GM23338 (cell line): ENCODE measurements at regions not wholly inside any gene's neighbourhood (a gene's known extent, or its start where the extent isn't known, plus 50 kb on each side); places are given as distances from the start of the nearest gene placed in this dataset.

Experiments
- ATAC-seq: fragments of 200-7000 bp; cut with Tn5 transposase; 3 replicates; pipeline ENCODE4 v1.9.1; 2020
- DNase-seq: peaks from one replicate; pipeline ENCODE4 v3.0.0-alpha.2; 2015; ENCODE audit warnings: low spot score
- H2AFZ ChIP-seq: fragments of 200-600 bp; sonication (generic); 2 replicates; pipeline ENCODE4 v1.8.0; 2016; ENCODE audit warnings: antibody characterized with exemption, mild to moderate bottlenecking, moderate library complexity
- H3F3A ChIP-seq: fragments of 200-600 bp; sonication (generic); replicated peaks from 2 replicates; pipeline ENCODE4 v1.8.0; 2017; ENCODE audit warnings: antibody characterized with exemption, mixed run types, low read depth
- H3K27ac ChIP-seq: fragments of 200-600 bp; sonication (generic); 2 replicates; pipeline ENCODE4 v1.6.1; 2016; ENCODE audit warnings: low read depth
- H3K27me3 ChIP-seq: fragments of 200-600 bp; sonication (generic); 2 replicates; pipeline ENCODE4 v1.8.0; 2016; ENCODE audit warnings: mild to moderate bottlenecking, mixed run types, moderate library complexity; ENCODE audit not compliant: insufficient read depth
- H3K36me3 ChIP-seq: fragments of 200-600 bp; sonication (generic); 2 replicates; pipeline ENCODE4 v1.8.0; 2016; ENCODE audit warnings: mild to moderate bottlenecking; ENCODE audit not compliant: insufficient read depth
- H3K4me1 ChIP-seq: fragments of 200-600 bp; sonication (generic); 2 replicates; pipeline ENCODE4 v1.8.0; 2016; ENCODE audit warnings: mild to moderate bottlenecking, moderate library complexity; ENCODE audit not compliant: insufficient read depth
- H3K4me2 ChIP-seq: fragments of 200-600 bp; sonication (generic); 2 replicates; pipeline ENCODE4 v1.7.1; 2017; ENCODE audit warnings: mixed run types
- H3K4me3 ChIP-seq: fragments of 200-600 bp; sonication (generic); 2 replicates; pipeline ENCODE4 v1.6.1; 2016; ENCODE audit warnings: mixed run types
- H3K79me2 ChIP-seq: fragments of 200-600 bp; sonication (generic); replicated peaks from 2 replicates; pipeline ENCODE4 v1.8.0; 2017; ENCODE audit warnings: mild to moderate bottlenecking; ENCODE audit not compliant: insufficient read depth
- H3K9me2 ChIP-seq: fragments of 200-600 bp; sonication (generic); 2 replicates; pipeline ENCODE4 v1.8.0; 2017; ENCODE audit not compliant: insufficient read depth
- H4K20me1 ChIP-seq: fragments of 200-600 bp; sonication (generic); replicated peaks from 2 replicates; pipeline ENCODE4 v1.8.0; 2017; ENCODE audit warnings: mild to moderate bottlenecking; ENCODE audit not compliant: insufficient read depth
- H3K27ac Mint-ChIP-seq: 2 replicates; pipeline ENCODE4 v1.8.0; 2020; ENCODE audit warnings: inconsistent platforms, mild to moderate bottlenecking, moderate library complexity, mixed read lengths
- H3K27me3 Mint-ChIP-seq: 3 replicates; pipeline ENCODE4 v1.8.0; 2022; ENCODE audit warnings: low read depth, mild to moderate bottlenecking, moderate library complexity, mixed read lengths, inconsistent platforms; ENCODE audit not compliant: insufficient read depth, poor library complexity
- H3K36me3 Mint-ChIP-seq: 3 replicates; pipeline ENCODE4 v1.8.0; 2021; ENCODE audit warnings: low read depth, mild to moderate bottlenecking, inconsistent platforms, moderate library complexity, mixed read lengths
- H3K4me1 Mint-ChIP-seq: 3 replicates; pipeline ENCODE4 v1.8.0; 2020; ENCODE audit warnings: mild to moderate bottlenecking, inconsistent platforms, mixed read lengths
- H3K4me3 Mint-ChIP-seq: 3 replicates; pipeline ENCODE4 v1.8.0; 2021; ENCODE audit warnings: moderate library complexity, mild to moderate bottlenecking, inconsistent platforms, mixed read lengths
- H3K9me3 Mint-ChIP-seq: 3 replicates; pipeline ENCODE4 v1.8.0; 2020; ENCODE audit warnings: moderate library complexity, mild to moderate bottlenecking, inconsistent platforms, mixed read lengths
- CREB1 ChIP-seq: fragments of 250-450 bp; sonication (Bioruptor Pico); IDR thresholded peaks from 2 replicates; pipeline ENCODE4 v1.5.0; 2020; ENCODE audit warnings: low read depth, mild to moderate bottlenecking, moderate library complexity
- CTCF ChIP-seq, 2 experiments: fragments of 200-600 bp in 1 of 2; sonication (generic) in 1 of 2; conservative IDR thresholded peaks; 2 replicates each; pipeline versions ENCODE4 v1.5.1 to v1.6.1; 2016 to 2017; ENCODE audit warnings: antibody characterized with exemption in 2 of 2, low read depth in 2 of 2, mild to moderate bottlenecking in 2 of 2, moderate library complexity in 1 of 2
- ETS1 ChIP-seq: IDR thresholded peaks from 2 replicates; pipeline ENCODE4 v1.6.1; 2016; ENCODE audit warnings: antibody characterized with exemption
- EZH2 ChIP-seq: fragments of 200-600 bp; sonication (generic); IDR thresholded peaks from one replicate; pipeline ENCODE4 v1.8.0; 2017; ENCODE audit warnings: antibody characterized with exemption, mild to moderate bottlenecking, low read depth; ENCODE audit not compliant: unreplicated experiment
- EZH2phosphoT487 ChIP-seq: fragments of 200-600 bp; sonication (generic); IDR thresholded peaks from one replicate; pipeline ENCODE4 v1.8.1; 2018; ENCODE audit warnings: antibody characterized with exemption; ENCODE audit not compliant: unreplicated experiment
- JUNB ChIP-seq: IDR thresholded peaks from one replicate; pipeline ENCODE4 v1.6.1; 2016; ENCODE audit warnings: antibody characterized with exemption; ENCODE audit not compliant: unreplicated experiment
- NANOG ChIP-seq: IDR thresholded peaks from 2 replicates; pipeline ENCODE4 v1.6.1; 2016; ENCODE audit warnings: antibody characterized with exemption, borderline replicate concordance
- POLR2AphosphoS5 ChIP-seq: IDR thresholded peaks from 2 replicates; pipeline ENCODE4 v1.6.1; 2016; ENCODE audit warnings: antibody characterized with exemption, low read depth
- REST ChIP-seq: IDR thresholded peaks from one replicate; pipeline ENCODE4 v1.6.1; 2018; ENCODE audit warnings: antibody characterized with exemption; ENCODE audit not compliant: unreplicated experiment
- STAT1 ChIP-seq: IDR thresholded peaks from one replicate; pipeline ENCODE4 v1.6.1; 2016; ENCODE audit warnings: antibody characterized with exemption; ENCODE audit not compliant: unreplicated experiment
- ZNF114 ChIP-seq: fragments of 250-450 bp; sonication (Bioruptor Pico); IDR thresholded peaks from 2 replicates; pipeline ENCODE4 v1.5.0; 2020; ENCODE audit warnings: mild to moderate bottlenecking, moderate library complexity
- ZNF331 ChIP-seq: fragments of 250-450 bp; sonication (Bioruptor Pico); IDR thresholded peaks from 2 replicates; pipeline ENCODE4 v1.5.0; 2020; ENCODE audit warnings: low read depth, mild to moderate bottlenecking, moderate library complexity
- ZNF462 ChIP-seq: fragments of 250-450 bp; sonication (Bioruptor Pico); IDR thresholded peaks from 2 replicates; pipeline ENCODE4 v1.5.0; 2020; ENCODE audit warnings: mild to moderate bottlenecking, moderate library complexity

- no peak for TF ChIP-seq JUNB
- TF ChIP-seq POLR2AphosphoS5: no peak
- no peak for TF ChIP-seq ETS1
- TF ChIP-seq EZH2: no peak
- TF ChIP-seq EZH2phosphoT487: no peak
- no peak for TF ChIP-seq ZNF114
- TF ChIP-seq ZNF462 (CRISPR knock-in tag): no peak
- no peak for TF ChIP-seq CTCF (conservative IDR thresholded peaks at IDR 0.05; ENCODE audit: low read depth in 2 of 2)
- TF ChIP-seq STAT1: no peak
- TF ChIP-seq REST: no peak
- no peak for TF ChIP-seq ZNF331 (CRISPR knock-in tag)
- TF ChIP-seq CREB1 (CRISPR knock-in tag): no peak
- no peak for TF ChIP-seq NANOG
- Mint-ChIP-seq H3K27ac (no peak overlapping the region), H3K4me1 (no peaks in the 10 kb centered on the region), H3K36me3 (no peaks in the 10 kb centered on the region), H3K9me3 (peaks cover 2% of the 10 kb centered on the region; the same call in 2 of the 3 replicates), H3K4me3 (no peak overlapping the region), H3K27me3 (no peaks in the 10 kb centered on the region)
- H3K79me2 ChIP-seq: no peaks in the 10 kb centered on the region
- H3K9me2 ChIP-seq: no peaks in the 10 kb centered on the region
- no peak overlapping the region for H3K27ac ChIP-seq
- no peaks in the 10 kb centered on the region for H3F3A ChIP-seq
- DNase-seq: no peak
- no peaks in the 10 kb centered on the region for H4K20me1 ChIP-seq
- no peaks in the 10 kb centered on the region for H3K4me1 ChIP-seq
- no peak for ATAC-seq
- H3K27me3 ChIP-seq: no peaks in the 10 kb centered on the region
- no peak overlapping the region for H2AFZ ChIP-seq
- H3K36me3 ChIP-seq: no peaks in the 10 kb centered on the region
- H3K4me2 ChIP-seq: no peak overlapping the region
- H3K4me3 ChIP-seq: no peak overlapping the region
Observed at GRCh38 chr4:34281826-34282225, 1962.5 kb downstream of the ARAP2 start.
